HG03060 (cell line): ENCODE measurements at regions not wholly inside any gene's neighbourhood (a gene's known extent, or its start where the extent isn't known, plus 50 kb on each side); places are given as distances from the start of the nearest gene placed in this dataset.
"Not testable (repeated sequence)": the region's sequence is repeated elsewhere in the genome, so short reads cannot be mapped to it uniquely, and the experiment has no call there.

Experiments
- ATAC-seq: cut with Tn5 transposase; IDR thresholded peaks from one replicate; pipeline ENCODE4 v1.9.1; 2021; ENCODE audit warnings: low read depth, moderate number of reproducible peaks; ENCODE audit not compliant: unreplicated experiment

DNA sequence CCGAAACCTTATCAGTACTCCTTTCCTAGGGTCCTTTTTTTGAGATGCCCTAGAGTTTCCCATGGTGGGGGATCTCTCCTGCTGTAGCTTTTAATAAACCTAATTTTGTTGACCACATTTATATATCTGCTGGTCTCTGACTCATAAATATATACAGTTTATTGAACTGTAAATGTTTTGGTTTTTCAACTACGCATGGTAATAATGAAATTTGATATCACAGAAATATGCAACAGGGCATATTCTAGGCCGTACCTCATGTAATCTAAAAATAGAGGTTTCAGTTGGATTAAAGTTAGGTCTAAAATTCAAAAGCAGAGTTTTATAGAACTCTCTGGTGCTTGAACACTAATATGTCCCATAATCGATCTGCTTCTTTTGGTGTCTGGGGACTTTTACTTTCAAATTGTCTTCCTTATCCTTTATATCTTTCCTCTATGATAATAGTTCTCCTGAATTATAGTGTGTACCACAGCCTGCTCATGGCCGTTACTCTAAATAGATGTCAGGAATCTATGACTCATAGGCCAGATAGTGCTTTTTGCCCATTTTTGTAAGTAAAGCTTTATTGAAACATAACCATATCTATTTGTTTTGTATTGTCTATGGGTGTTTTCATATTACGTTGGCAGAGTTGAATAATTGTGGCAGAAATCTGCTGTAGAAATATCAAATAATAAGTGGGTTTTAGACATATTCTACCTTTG, 324.8 kb upstream of the PCDH9 start:
- no peak for ATAC-seq

DNA sequence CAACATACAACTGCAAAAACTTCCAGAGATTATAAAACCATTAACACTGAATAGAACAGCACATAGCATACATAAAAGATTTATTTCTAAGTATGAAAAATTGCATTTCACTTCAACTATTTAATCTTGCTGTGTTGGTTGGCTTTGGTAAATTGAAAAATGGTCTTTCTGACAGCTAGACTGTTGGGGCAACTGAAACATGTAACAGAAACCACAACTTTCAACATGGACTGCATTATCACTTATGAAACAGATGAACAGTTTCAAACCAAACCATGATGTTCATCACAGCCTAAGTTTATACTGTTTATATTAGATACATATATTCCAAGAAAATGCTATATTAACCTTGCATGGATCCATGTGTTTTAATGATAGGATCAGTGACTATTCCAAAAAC, 324.1 kb upstream of the PCDH9 start:
- no peak for ATAC-seq

GRCh38 chr13:67549331-67549730, 319.2 kb upstream of the PCDH9 start:
- no peak for ATAC-seq

- no peak for ATAC-seq
Observed at GRCh38 chr13:67538906-67539305, 308.8 kb upstream of the PCDH9 start.

- ATAC-seq: no peak
Observed at GRCh38 chr13:67520886-67521285, 290.8 kb upstream of the PCDH9 start.

GRCh38 chr13:67519356-67519755, 289.2 kb upstream of the PCDH9 start:
- no peak for ATAC-seq

GRCh38 chr13:67518785-67519184, 288.6 kb upstream of the PCDH9 start:
- ATAC-seq: no peak

- ATAC-seq: peak; percentile 79
Observed at GRCh38 chr13:67515895-67516294, 285.8 kb upstream of the PCDH9 start.

DNA sequence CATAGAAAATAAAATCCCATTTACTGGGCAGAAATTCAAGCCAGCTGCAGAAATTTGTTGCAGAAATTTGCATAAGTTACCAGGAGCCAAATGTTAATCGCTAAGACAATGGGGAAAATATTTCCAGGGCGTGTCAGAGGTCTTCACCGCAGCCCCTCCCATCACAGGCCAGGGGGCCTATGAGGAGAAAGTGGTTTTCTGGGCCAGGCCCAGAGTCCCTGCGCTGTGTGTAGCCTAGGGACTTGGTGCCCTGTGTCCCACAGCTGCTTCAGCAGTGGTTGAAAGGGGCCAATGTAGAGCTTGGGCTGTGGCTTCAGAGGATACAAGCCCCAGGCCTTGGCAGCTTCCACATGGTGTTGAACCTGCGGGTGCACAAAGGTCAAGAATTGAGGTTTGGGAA, 278.9 kb upstream of the PCDH9 start:
- ATAC-seq: no peak

GRCh38 chr13:67508275-67508674, 278.1 kb upstream of the PCDH9 start:
- not testable (repeated sequence) for ATAC-seq

DNA sequence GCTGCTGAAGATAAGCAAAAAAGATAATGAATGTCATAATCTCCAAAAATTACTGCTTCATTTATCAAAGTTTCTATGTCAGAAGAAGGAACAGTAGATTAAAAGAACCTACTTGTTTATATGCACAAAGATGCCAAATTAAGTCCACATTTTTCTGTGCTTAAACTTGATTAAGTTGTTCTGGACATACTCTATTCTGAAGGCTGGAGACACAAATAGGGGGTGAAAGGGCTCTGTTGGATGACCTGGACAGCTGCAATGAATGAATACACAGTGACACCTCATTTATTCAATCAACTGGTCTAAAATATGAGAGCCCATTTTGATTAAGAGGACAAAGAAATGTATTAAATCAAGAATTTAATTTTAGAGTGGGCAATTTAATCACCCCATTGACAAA, 276.3 kb upstream of the PCDH9 start:
- ATAC-seq: no peak

- ATAC-seq: no peak
Observed at GRCh38 chr13:67505376-67505775, 275.2 kb upstream of the PCDH9 start.

DNA sequence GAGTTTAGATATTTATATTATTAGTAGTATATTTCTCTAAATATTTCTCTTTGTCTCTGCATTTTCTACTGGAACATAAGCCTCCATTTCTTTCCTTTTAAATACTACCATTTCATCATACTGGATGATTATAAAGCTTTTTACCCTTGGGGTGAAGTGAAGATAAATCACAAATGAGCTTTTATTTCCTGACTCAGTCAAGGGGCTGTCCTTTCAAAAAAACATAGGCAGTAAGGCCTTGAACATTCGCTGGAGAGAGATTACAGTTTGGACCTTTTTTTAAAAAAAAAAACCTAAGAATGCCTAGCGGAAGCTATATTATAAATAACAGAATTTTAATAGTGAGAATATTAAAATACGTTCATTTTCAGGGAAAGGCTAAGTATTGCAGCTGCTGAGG, 268.8 kb upstream of the PCDH9 start:
- no peak for ATAC-seq

- no peak for ATAC-seq
Observed at GRCh38 chr13:67493835-67494234, 263.7 kb upstream of the PCDH9 start.

- ATAC-seq: no peak
Observed at GRCh38 chr13:67489016-67489415, 258.9 kb upstream of the PCDH9 start.

DNA sequence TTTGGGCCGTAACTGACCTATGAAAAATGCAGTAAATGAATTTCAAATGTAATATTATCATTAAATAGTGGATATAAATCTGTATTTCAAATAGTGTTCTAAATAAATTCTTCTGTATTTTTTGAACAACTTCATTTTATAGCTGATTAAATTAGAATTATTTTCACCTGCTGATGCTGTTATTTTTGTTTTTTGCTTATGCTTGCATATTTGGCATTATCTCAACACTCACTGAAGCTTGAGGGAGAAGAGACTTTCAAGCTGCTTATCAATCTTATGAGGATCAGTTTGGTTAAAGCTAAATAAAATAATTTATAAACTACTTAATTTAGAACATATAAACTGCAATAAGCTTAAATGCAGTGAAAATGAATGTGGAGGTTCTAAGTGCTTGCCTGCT, 251.3 kb upstream of the PCDH9 start:
- no peak for ATAC-seq

DNA sequence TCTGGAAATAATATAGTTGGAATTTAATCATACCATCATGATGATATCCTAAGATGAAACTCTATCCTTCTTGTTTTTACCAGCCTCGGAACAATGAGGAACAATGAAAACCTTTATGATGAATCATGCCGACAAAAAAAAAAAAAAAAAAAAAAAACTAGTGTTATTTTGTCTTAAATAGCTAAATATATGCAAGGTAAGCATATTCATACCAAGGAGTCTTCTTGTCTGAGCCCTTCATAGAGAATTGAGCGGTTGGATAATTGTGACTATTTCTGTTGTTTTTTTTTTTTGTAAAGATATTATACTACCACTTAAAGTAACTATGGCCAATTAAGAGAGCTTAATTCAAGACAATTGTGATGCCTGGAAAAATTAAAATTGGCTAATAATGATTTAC, 244.0 kb upstream of the PCDH9 start:
- no peak for ATAC-seq

DNA sequence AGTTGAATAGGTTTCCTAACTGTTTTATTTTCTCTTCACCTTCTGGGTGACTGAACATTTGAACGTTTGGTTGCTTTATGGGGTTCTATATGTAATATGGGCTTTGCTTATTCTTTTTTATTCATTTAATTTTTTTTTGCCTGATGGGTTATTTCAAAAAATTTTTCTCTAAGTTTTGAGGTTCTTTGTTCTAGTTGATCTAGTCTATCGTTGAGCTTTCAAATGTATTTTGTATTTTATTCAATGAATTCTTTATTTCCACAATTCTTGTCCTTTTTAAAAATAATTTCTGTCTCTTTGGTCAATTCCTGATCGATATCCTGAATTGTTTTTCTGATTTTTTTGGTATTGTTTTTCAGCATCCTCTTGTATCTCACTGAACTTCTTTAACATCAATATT, 239.5 kb upstream of the PCDH9 start:
- no peak for ATAC-seq

GRCh38 chr13:67466569-67466968, 236.4 kb upstream of the PCDH9 start:
- no peak for ATAC-seq

GRCh38 chr13:67464154-67464553, 234.0 kb upstream of the PCDH9 start:
- ATAC-seq: no peak

DNA sequence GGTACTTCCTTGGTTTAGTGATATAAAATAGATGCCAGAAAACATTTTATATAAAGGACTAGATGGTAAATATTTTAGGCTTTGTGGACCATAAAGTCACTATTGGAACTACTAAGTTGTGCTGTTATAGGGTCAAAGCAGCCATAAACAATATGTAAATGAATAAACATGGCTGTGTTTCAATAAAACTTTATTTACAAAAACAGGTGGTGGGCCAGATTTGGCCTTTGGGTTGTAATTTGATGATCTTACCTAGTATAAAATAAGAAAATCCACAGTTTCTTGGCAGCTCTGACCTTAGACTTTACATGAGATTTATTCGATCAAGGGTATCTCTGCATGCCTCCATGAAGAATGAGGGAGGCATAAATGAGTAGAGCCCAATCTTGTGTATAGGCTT, 232.0 kb upstream of the PCDH9 start:
- no peak for ATAC-seq

DNA sequence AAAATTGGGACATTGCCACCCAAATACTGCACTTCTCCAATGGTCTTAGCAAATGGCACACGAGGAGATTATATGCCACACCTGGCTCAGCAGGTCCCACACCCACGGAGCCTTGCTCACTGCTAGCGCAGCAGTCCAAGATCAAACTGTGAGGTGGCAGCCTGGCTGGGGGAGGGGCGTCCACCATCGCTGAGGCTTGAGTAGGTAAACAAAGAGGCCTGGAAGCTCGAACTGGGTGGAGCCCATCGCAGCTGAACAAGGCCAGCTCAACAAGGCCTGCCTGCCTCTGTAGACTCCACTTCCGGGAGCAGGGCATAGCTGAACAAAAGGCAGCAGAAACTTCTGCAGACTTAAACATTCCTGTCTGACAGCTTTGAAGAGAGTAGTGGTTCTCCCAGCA, 222.4 kb upstream of the PCDH9 start:
- not testable (repeated sequence) for ATAC-seq

GRCh38 chr13:67445436-67445835, 215.3 kb upstream of the PCDH9 start:
- no peak for ATAC-seq
